EH (cell line): ENCODE measurements at regions not wholly inside any gene's neighbourhood (a gene's known extent, or its start where the extent isn't known, plus 50 kb on each side); places are given as distances from the start of the nearest gene placed in this dataset.
"Not testable (repeated sequence)": the region's sequence is repeated elsewhere in the genome, so short reads cannot be mapped to it uniquely, and the experiment has no call there.

Source experiments
- DNase-seq: peaks from one replicate; pipeline ENCODE4 v3.0.0-alpha.2; 2015; ENCODE audit warnings: low read depth

GRCh38 chr5:3190930-3191329 lies 404.7 kb upstream of the IRX1 start:
- no peak for DNase-seq

GRCh38 chr5:3190433-3190832 lies 405.2 kb upstream of the IRX1 start:
- DNase-seq: no peak

- no peak for DNase-seq
These were observed 407.7 kb upstream of the IRX1 start for GRCh38 chr5:3187771-3188425.

GRCh38 chr5:3186736-3187405 lies 408.8 kb upstream of the IRX1 start:
- no peak for DNase-seq

GRCh38 chr5:3186156-3186555 lies 409.5 kb upstream of the IRX1 start:
- no peak for DNase-seq

GRCh38 chr5:3185488-3185887 lies 410.1 kb upstream of the IRX1 start:
- no peak for DNase-seq

GRCh38 chr5:3182133-3182876 lies 413.3 kb upstream of the IRX1 start:
- no peak for DNase-seq

GRCh38 chr5:3181671-3182070 lies 414.0 kb upstream of the IRX1 start:
- no peak for DNase-seq

- DNase-seq: no peak
These were observed 415.0 kb upstream of the IRX1 start for GRCh38 chr5:3180636-3181035.

GRCh38 chr5:3179220-3179619 lies 416.4 kb upstream of the IRX1 start:
- DNase-seq: no peak

GRCh38 chr5:3177338-3177737 lies 418.3 kb upstream of the IRX1 start:
- no peak for DNase-seq

- DNase-seq: no peak
These were observed 420.2 kb upstream of the IRX1 start for GRCh38 chr5:3175416-3175815.

GRCh38 chr5:3167473-3167872 lies 416.0 kb upstream of the IRX2 start:
- DNase-seq: no peak

GRCh38 chr5:3163626-3164025 lies 412.1 kb upstream of the IRX2 start:
- DNase-seq: no peak

GRCh38 chr5:3161672-3162071 lies 410.2 kb upstream of the IRX2 start:
- no peak for DNase-seq

- no peak for DNase-seq
These were observed 405.7 kb upstream of the IRX2 start for GRCh38 chr5:3157214-3157613.

- DNase-seq: no peak
These were observed 404.2 kb upstream of the IRX2 start for GRCh38 chr5:3155717-3156116.

- DNase-seq: no peak
These were observed 403.6 kb upstream of the IRX2 start for GRCh38 chr5:3155046-3155445.

GRCh38 chr5:3153906-3154305 lies 402.4 kb upstream of the IRX2 start:
- DNase-seq: no peak

- no peak for DNase-seq
These were observed 401.9 kb upstream of the IRX2 start for GRCh38 chr5:3153226-3153858.

GRCh38 chr5:3149899-3150298 lies 398.4 kb upstream of the IRX2 start:
- DNase-seq: no peak

GRCh38 chr5:3147405-3147804 lies 395.9 kb upstream of the IRX2 start:
- not testable (repeated sequence) for DNase-seq

GRCh38 chr5:3145641-3146040 lies 394.2 kb upstream of the IRX2 start:
- DNase-seq: no peak
